G401.6 (cell line): ENCODE measurements at regions not wholly inside any gene's neighbourhood (a gene's known extent, or its start where the extent isn't known, plus 50 kb on each side); places are given as distances from the start of the nearest gene placed in this dataset.
"Not testable (repeated sequence)": the region's sequence is repeated elsewhere in the genome, so short reads cannot be mapped to it uniquely, and the experiment has no call there.

Source experiments
- FAIRE-seq: peaks from 2 replicates; lab custom pipeline; 2012; peaks lifted over from hg19 to GRCh38; lab: Jason Lieb, UNC

DNA sequence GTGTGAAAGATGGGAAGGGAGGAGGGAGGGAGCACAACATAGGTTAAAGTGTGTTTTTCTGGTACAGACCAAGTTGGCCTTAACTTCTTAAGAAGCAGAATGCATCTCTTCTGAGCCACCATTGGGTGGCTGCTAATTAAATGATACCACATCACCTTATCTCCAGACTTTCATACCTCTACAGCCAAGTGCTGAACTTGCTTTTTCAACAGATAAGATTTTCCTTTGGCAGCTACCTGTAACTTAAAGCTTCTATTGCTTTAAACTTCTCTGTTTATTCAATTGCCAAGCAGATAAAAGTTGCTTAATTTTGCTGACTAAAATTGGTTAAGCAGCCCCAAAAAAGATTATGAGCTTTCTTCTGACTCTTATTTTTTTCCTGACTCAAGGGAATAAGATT, 292.4 kb upstream of the SGO1 start:
- no peak for FAIRE-seq

DNA sequence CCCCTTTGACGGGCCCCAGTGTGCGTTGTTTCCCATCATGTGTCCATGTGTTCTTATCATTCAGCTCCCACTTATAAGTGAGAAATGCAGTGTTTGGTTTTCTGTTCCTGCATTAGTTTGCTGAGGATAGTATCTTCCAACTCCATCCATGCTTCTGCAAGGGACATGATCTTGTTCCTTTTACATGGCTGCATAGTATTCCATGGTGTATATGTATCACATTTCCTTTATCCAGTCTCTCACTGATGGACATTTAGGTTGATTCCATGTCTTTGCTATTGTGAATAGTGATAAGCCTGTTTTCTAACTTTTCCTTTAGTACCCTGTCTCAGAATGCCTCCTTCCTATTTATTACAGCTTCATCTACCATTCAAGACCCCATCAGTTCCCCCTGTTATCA, 278.2 kb upstream of the SGO1 start:
- not testable (repeated sequence) for FAIRE-seq

DNA sequence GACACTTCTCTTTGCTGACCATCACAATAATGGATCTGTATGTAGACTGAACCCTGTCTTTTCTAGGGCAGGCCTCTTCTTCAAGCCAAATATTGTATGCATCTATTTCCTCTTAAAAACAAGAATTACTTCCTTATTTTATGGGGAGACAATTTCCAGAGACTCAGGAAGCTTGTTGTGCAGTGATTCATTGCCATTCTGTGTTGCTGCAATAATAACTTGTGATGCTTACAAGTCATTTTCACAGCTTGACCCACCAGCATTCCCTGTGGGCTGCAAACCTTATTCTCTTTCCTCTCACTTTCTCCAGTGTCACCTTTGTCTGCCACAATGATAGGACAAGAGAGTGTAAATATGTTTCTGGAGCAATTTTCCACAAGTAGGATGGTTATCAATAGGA, 276.7 kb upstream of the SGO1 start:
- FAIRE-seq, result no peak

DNA sequence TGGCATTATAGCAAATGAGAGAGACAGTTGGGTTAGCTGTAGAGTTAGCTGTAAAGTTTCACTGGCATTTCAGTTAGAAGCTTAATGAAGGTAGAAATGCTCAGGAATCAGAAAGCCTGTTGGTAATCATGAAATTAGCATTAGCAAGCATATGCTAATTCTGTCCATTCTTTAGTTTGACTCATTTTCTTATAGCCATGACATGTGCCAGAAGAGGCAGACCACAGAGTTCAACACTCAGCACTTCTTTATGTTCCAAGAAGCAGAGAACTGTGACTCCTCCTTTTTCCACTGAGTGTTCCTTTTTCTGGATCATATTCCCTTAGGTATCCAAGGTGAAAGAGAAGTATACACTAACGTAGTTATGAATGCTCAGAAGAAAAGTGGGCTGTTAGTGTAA, 276.2 kb upstream of the SGO1 start:
- FAIRE-seq, result no peak

DNA sequence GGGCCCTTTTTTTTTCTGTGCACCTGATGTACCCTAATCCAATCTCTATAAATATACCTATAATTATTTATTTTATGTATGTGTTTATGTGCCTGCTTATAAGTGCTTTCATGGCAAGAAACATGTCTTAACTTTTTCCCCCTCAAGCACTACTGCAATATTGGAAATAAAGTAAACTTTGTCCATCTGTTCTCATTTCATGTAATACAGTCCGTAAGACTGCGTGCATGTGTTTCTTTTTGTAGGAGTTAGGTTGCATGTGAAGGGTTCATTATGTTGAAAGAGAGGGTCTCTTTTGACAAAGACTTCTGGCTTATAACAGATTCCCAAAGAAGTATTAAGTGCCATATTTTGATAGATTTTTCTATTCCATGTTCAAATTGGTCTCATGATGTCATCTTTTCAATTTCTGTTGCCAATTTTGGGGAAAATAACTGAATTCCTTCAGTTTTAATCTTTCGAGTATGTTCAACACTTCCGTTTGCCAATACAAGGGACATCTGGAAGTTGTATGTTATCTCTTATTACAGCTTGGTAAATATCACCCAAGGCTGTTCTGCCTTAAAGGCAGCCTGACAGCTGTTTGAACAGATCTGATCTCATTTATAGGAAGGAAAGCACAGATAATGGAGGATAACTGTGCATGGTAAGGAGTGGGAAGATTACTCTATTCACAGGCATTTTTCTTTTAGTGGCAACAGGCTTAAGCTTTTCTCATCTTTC, 273.1 kb upstream of the SGO1 start:
- FAIRE-seq, result no peak

DNA sequence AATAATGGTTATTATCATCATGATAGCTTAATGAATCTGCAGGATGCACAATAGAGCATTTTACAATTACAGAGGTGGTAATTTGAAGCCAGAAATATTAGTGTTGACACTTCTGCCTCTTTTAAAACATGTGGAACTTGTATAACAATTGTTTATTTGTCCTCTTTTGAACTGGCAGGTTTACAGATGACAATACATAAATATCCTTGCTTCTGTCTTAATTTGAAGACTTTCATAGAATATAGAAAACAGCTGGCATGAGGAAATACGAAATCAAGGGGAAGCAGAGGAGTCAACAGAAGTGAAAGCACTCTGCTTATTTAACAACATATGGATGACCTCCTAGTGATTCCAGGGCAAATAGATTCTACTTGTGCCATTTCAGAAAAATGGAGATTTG, 270.5 kb upstream of the SGO1 start:
- no peak for FAIRE-seq

DNA sequence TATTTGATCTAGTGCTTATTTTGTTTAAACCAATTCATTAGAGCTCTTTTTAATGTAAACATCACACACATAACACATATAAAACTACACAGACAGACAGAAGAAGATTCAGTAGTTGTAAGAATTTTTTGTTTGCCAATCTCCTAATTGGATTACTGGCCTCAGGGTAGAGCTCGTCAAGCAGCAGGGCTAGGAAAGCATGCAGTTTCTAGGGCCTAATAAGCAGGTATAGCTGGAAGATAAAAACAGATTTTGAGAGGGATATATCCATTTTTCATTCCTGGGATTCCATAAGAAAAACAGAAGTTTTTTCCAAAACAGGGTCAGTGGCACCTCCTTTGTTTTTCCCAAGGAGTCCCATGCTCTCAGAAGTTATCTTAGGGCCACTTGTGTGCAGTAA, 265.2 kb upstream of the SGO1 start:
- no peak for FAIRE-seq

DNA sequence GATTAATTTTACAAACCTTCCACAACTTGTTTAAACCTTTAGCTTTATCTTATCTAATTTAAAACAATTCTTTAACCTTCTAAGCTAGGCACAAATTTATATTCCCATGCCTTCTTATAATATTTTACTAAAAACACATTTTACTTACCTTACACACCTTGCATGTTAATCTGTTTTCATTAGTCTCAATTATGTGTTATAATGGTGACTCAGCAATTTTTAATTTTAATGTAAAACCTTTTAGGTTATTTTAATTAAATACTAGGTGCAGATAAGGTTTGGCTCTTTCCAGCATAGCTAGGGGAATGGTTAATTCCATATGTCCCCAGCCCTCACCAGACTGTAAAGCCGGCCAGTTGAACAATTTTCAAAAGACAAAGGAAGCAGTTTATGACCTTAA, 264.6 kb upstream of the SGO1 start:
- FAIRE-seq, result no peak

DNA sequence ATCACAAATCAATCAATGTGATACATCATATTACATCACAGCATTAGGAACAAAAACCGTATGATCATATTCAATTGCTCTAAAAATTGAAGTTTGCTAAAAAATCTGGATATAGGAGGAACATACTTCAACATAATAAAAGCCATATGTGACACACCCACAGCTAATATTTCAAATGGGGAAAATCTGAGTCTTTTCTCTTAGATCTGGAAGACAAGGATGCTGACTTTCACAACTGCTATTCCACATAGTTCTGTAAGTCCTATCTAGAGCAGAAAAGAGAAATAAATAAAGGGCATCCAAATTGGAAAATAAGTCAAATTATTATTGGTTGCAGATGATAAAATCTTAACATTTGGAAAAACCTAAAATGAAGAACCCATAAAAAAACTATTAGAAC, 256.8 kb upstream of the SGO1 start:
- FAIRE-seq, result no peak

DNA sequence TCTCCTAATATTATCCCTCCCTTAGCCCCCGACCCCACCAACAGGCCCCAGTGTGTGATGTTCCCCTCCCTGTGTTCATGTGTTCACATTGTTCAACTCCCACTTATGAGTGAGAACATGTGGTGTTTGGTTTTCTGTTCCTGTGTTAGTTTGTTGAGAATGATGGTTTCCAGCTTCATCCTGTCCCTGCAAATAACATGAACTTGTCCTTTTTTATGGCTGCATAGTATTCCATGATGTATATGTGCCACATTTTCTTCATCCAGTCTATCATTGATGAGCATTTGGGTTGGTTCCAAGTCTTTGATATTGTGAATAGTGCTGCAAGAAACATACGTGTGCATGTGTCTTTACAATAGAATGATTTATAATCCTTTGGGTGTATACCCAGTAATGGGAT, 241.3 kb upstream of the SGO1 start:
- not testable (repeated sequence) for FAIRE-seq

DNA sequence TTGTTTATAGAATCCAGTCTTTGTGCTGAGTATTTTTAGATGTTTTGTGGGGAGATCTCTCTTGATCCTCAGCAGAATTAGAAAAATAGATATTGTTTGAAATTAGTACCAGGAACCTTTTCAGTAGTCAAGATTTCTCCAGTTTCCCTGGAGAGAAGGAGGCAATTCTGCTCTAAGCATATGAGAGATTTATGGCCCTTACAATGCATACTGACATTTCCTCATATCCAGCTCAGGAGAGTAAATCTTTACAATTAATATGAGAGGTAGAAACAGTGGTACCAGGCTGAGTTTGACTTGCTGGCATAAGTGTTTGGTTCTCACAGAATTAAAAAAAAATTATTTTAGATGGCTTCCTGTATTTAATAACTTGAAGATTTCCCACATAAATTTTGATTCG, 239.1 kb upstream of the SGO1 start:
- no peak for FAIRE-seq

DNA sequence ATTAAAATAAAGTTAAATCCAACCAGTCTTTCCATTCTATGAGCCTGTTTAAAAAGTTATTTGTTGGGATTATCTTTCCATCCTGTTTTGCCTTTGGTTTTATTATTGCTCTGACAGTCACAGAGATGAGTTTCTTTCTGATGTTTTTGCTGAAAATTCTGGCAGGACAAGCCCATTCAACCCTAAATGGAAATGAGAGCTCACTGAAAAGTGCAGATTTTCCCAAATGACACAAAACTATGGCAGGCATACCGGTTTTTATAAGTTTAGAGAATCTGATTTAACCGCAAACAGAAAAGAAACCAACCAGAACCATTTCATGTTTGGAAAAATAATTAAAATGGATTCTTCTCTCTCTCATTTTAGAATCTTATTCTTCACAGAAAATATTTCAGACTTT, 238.1 kb upstream of the SGO1 start:
- no peak for FAIRE-seq

DNA sequence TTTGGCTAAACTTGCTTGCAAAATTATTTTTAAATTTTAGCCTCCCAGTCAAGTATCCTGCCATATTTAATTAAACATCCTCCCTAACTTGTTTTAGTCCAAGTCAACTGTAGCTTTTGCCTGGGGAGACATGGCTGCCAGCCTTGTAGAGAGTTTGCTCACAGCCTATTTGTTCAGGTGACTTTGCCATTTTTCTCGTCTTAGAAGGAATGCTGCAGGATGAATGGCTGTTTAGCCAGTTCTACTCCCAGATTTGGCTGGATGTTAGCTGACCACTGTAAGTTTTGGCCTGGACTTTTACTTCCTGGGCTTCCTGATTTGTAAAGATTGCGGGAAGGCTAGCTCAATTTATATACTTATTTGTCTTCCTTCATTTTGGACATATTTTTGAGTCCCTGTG, 236.4 kb upstream of the SGO1 start:
- FAIRE-seq, result no peak

DNA sequence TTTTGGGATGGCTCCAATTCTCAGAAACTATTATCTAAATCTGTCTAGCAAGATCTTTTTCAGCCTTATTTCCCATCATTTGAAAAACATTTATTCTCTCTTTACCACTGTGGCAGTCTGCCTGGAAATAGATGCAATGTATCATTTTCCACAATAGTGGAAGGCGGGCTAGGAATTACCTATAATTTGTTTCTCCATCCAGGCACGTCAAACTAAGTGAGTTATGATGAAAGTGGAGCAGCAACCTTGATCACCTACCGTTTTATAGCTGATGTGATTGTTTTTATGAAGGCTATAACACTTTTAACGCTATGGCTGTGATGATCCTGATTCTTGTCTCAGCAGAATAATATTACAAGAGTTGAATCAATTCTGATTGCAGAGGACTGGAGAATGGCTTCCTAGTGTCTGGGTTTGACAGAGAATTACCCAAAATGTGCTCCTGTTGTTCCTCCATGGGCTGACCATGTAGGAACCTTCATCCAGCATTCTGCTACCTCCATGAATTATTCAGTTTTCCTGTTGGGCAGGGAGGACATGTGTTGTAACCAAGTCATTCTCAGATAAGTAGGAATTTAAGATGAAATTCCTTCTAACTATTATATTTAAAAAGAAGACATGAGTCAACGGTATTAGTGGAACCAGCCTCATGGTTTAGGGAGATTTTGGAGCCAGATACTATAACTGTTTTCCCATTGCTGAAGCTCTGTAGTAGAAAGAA, 231.5 kb upstream of the SGO1 start:
- no peak for FAIRE-seq

DNA sequence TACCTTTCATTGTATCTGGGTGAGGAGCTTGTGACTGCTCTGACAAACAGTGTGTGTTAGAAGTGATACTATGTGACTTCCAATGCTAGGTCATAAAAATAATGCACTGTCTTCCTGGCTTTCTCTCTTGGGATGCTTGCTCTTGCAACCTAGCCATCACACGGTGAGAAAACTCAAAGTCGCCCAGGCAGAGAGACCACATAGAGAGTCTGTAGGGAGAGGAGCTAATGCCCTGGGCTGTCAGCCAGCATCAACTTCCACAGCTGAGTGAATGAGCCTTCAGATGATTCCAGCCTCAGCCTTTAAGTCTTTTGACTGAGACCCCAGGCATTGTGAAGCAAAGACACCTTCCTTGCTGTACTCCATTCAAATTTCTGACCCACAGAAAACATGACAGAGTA, 220.6 kb upstream of the SGO1 start:
- no peak for FAIRE-seq

DNA sequence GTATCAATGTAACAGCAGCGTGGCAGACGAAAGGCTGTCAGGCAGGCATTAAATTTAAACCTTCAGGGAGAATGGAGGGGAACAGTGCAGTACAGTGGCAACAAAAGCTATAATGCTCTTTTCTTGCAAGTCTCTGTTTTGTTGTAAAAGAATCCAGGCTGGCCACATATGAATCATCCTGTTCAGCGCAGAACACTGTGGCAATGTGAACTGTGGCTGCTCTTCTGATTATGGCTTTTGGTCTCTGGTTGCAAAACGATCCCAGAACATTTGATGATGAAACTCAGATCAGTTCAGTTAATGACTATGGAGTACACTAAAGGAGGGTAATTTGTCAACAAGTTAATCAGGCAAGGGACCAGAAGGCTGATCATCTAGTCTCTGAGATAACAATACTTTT, 219.7 kb upstream of the SGO1 start:
- no peak for FAIRE-seq

DNA sequence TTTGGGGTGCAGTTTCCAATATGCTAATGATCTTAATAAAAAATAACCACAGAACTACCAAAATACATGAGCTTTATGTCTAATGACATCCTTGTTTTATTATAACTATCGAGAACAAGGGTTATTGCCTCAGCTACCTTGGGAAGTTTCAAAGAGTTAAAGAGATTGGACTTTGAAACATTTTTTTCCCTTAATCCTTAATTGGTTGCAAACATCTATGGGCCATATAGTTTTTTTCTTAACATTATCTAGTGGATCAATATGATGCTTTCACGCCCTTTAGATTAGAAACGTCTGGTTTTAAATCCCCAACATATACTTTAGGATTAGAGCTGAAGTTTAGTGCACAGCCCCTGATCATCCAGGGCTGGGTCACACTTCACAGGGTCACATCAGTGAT, 219.2 kb upstream of the SGO1 start:
- no peak for FAIRE-seq

DNA sequence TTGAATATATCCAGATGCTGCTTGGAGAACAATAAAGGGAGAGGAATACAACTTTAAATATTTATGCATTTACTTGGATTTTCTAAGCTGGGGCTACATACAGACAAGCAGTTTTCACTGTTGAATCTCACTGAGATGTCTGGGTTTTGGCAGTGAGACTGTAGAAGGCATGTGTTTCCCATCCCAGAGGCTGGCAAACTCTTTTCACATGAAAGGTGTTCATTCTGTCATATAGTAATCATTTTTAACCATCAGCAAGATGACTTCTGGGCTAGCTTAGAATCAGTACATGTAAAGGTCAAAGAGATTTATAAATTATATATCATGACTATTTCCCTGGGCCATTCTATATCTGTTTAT, 218.7 kb upstream of the SGO1 start:
- FAIRE-seq, result no peak

DNA sequence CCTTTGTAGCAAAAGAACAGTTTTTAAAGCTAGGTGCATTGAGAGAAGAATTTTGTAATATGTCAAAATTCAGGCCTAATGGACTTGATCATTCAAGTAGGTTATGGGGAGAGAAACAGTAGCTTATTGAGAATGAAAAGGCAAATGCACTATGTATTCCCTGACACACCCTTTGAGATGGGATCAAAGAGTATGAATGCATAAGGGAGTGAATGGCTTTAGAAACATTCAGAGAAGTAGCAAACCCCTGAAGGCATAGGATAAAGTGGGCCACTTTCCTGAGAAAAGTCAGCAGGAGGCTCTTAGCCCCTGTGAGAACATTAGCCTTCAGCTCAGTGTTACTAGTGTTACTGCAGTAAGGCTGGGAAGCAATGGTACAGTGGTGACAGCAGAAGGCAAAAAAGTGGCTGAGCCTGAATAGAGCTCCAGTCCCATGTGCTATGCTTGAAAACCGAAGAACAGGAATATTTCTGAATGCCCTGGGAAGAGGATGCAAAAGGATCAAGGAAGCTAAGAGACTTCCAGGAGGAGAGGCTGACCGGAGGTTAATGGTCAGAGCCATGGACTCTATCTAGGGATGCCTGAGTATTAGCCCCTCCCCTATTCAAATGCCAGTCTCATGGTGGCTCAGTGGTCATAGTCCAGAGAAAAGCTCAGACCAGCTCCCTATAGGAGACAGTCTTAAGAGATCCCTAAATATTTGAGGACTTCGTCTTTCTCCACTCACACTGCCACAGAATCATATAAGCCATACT, 218.2 kb upstream of the SGO1 start:
- no peak for FAIRE-seq

DNA sequence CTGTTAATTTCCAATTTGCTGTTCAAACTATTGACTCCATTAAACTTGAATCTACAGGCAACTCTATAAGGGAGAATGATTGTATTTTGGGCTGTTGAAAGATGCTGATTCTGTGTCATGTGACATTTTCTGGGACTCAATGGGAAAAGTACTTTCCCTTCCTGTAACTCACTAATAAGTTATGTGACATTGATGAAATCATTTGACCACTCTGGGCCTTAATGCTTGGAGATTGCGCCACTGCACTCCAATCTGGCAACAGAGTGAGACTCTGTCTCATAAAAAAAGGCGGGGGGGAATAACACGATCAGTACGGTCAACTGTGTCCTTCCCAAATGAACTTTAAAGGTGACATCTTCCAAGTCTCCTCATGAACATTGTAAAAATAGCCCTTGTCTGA, 215.2 kb upstream of the SGO1 start:
- no peak for FAIRE-seq

DNA sequence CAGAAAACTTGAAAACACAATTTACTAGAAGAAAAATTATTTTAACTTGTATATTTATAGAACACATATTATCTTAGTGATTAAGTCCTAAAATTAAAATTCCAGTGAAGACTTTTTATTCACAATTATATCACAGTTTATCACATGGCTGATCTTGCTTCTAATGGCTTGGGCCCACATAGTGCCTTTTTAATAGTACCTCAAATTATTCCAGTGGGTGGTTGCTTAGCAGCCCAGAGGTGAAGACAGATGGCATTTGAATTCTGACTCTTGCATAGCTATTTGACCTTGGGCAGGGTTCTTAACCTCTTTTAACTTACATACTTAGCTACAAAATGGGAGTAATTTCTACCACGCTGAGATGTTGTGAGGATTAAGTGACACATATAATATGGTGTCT, 214.7 kb upstream of the SGO1 start:
- FAIRE-seq, result no peak

DNA sequence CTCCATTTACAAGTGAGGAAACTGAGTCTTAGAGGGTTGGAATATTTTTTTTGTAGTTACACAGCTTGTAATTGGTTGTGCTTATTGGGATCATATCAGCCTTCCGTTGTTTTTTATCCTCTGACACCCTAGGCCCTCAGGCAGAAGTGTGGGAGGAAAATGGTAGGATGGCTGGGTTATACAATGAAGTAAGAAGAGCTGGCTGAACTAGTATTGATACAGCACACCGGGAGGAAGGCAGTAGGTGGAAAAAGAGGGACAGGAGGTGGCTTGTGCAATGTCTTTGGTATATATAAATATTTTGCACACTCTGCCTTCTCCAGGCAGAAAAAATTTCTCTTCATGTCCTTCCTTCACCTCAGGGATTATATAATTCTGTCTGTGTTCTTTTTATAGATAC, 214.3 kb upstream of the SGO1 start:
- no peak for FAIRE-seq

DNA sequence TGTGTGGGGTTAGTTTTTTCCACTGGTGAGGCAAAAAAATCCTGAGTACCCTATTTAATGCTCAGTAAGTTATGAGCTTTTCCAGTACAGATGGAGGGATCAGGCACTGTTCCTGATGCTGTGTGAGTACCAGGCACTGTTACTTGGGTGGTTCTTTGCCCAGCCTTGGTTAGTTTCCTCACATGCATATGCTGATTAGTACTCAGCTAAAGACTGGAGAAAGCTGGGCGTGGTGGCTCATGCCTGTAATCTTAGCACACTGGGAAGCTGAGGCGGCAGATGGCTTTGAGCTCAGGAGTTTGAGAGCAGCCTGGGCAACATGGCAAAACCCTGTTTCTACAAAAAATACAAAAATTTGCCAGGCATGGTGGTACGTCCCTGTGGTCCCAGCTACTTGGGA, 210.3 kb upstream of the SGO1 start:
- FAIRE-seq, result no peak

DNA sequence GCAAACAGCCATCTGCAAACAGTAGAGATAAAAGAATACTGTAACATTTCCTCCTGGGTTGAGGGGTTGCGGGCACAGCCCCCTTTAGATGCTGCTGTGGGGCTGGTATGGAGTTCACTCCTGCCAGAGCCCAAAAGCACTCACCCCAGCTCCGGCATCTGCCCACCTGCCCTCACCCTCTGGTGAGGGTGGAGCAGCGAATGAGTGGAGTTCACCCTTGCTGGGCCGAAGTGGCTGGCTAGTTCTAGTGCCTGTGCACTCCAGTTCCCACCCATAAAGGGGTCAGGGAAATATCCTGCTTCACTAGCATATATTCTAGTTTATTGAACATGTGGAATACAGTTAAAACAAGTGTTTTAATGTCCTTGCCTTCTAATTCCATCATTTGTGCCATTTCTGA, 209.7 kb upstream of the SGO1 start:
- FAIRE-seq, result no peak
